ENCODE measurements at regions not wholly inside any gene's neighbourhood (a gene's known extent, or its start where the extent isn't known, plus 50 kb on each side); places are given as distances from the start of the nearest gene placed in this dataset.

DNA sequence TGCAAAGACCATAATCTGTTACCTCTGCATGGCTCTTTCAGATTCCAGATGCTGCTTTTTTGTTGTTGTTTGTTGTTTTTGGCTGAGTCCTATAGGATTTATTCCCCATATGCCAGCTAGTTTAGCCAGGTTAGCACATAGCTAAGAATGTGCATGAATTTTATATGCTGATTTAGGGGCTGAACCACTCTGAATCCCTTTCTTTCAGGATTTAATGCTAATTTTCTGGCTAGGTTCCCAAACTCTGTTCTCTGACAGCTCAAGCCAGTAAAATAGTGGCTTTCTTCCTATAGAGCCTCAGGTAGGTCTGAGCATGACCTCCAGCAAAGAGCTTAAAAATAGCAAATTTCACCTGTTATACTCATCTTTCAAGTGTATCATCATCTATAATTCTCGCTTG lies 521.4 kb downstream of the CAAP1 start:
- Mint-ChIP-seq H3K4me3 (ENCODE audit: unreplicated experiment) (no peak overlapping the region), H3K9me3 (ENCODE audit: unreplicated experiment) (peaks cover 8% of the 10 kb centered on the region), H3K36me3 (ENCODE audit: insufficient read depth, unreplicated experiment) (no peaks in the 10 kb centered on the region), H3K4me1 (ENCODE audit: insufficient read depth, unreplicated experiment) (no peaks in the 10 kb centered on the region), H3K27me3 (ENCODE audit: insufficient read depth, unreplicated experiment) (peaks cover 10% of the 10 kb centered on the region), H3K27ac (ENCODE audit: low read depth, unreplicated experiment) (no peak overlapping the region)
- ChIA-PET POLR2A (no interaction called here), CTCF (interaction anchor here (0.7 kb wide), 1 partner anchor 131 kb away, joined by 3 read pairs; no protein-coding TSS in a partner anchor)
- intact Hi-C loops (cut with micrococcal nuclease): no loop called here
- no TSS peak for BruUV-seq (replicated peaks)
- no peak for DNase-seq (ENCODE audit: unreplicated experiment)
- no peak for TF ChIP-seq CTCF (IDR thresholded peaks at IDR 0.05; ENCODE audit: unreplicated experiment)

DNA sequence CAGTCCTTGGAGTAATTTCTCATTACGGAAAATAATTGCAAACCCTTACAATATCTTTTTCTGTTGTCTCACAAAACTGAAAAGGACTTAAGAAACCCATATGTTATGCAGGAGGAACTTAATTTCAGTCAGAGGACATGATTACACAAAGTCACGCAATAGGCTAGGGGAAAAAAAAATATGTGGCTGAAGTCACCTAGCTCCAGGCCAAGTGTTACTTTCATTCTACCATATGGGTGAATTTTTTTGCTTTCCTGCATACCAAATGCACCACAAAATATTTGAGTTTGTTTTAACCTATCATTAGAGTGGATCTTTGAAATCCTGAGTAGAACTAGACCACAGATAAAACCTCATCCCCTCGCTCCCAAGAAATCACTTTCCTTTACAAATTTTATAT lies 523.5 kb downstream of the CAAP1 start:
- Mint-ChIP-seq H3K9me3 (ENCODE audit: unreplicated experiment) (peaks cover 8% of the 10 kb centered on the region), H3K4me3 (ENCODE audit: unreplicated experiment) (no peak overlapping the region), H3K36me3 (ENCODE audit: insufficient read depth, unreplicated experiment) (peaks cover 6% of the 10 kb centered on the region), H3K27me3 (ENCODE audit: insufficient read depth, unreplicated experiment) (peaks cover 10% of the 10 kb centered on the region), H3K4me1 (ENCODE audit: insufficient read depth, unreplicated experiment) (no peaks in the 10 kb centered on the region), H3K27ac (ENCODE audit: low read depth, unreplicated experiment) (no peak overlapping the region)
- POLR2A ChIA-PET: no interaction called here
- no peak for TF ChIP-seq CTCF (IDR thresholded peaks at IDR 0.05; ENCODE audit: unreplicated experiment)
- no peak for DNase-seq (ENCODE audit: unreplicated experiment)
- no TSS peak for BruUV-seq (replicated peaks)
- CTCF ChIA-PET: no interaction called here
- intact Hi-C loops (cut with micrococcal nuclease): no loop called here

GRCh38 chr9:26368241-26368640 lies 524.4 kb downstream of the CAAP1 start:
- Mint-ChIP-seq H3K27ac (ENCODE audit: low read depth, unreplicated experiment) (no peak overlapping the region), H3K36me3 (ENCODE audit: insufficient read depth, unreplicated experiment) (peaks cover 6% of the 10 kb centered on the region), H3K27me3 (ENCODE audit: insufficient read depth, unreplicated experiment) (peaks cover 10% of the 10 kb centered on the region), H3K9me3 (ENCODE audit: unreplicated experiment) (peaks cover 8% of the 10 kb centered on the region), H3K4me1 (ENCODE audit: insufficient read depth, unreplicated experiment) (no peaks in the 10 kb centered on the region), H3K4me3 (ENCODE audit: unreplicated experiment) (no peak overlapping the region)
- ChIA-PET POLR2A (no interaction called here), CTCF (no interaction called here)
- no peak for DNase-seq (ENCODE audit: unreplicated experiment)
- no peak for TF ChIP-seq CTCF (IDR thresholded peaks at IDR 0.05; ENCODE audit: unreplicated experiment)
- BruUV-seq (replicated peaks): no TSS peak
- intact Hi-C loops (cut with micrococcal nuclease): no loop called here

- ChIA-PET CTCF (no interaction called here), POLR2A (no interaction called here)
- Mint-ChIP-seq H3K36me3 (ENCODE audit: insufficient read depth, unreplicated experiment) (peaks cover 6% of the 10 kb centered on the region), H3K27ac (ENCODE audit: low read depth, unreplicated experiment) (no peak overlapping the region), H3K27me3 (ENCODE audit: insufficient read depth, unreplicated experiment) (peaks cover 12% of the 10 kb centered on the region), H3K9me3 (ENCODE audit: unreplicated experiment) (peaks cover 5% of the 10 kb centered on the region), H3K4me3 (ENCODE audit: unreplicated experiment) (no peak overlapping the region), H3K4me1 (ENCODE audit: insufficient read depth, unreplicated experiment) (no peaks in the 10 kb centered on the region)
- no TSS peak for BruUV-seq (replicated peaks)
- intact Hi-C loops (cut with micrococcal nuclease): no loop called here
- TF ChIP-seq CTCF (IDR thresholded peaks at IDR 0.05; ENCODE audit: unreplicated experiment): no peak
- no peak for DNase-seq (ENCODE audit: unreplicated experiment)
These were observed 531.6 kb downstream of the CAAP1 start for GRCh38 chr9:26361010-26361409.

All from MCF 10A (cell line).